ENCODE measurements at regions not wholly inside any gene's neighbourhood (a gene's known extent, or its start where the extent isn't known, plus 50 kb on each side); places are given as distances from the start of the nearest gene placed in this dataset.
"Not testable (repeated sequence)": the region's sequence is repeated elsewhere in the genome, so short reads cannot be mapped to it uniquely, and the experiment has no call there.

DNA sequence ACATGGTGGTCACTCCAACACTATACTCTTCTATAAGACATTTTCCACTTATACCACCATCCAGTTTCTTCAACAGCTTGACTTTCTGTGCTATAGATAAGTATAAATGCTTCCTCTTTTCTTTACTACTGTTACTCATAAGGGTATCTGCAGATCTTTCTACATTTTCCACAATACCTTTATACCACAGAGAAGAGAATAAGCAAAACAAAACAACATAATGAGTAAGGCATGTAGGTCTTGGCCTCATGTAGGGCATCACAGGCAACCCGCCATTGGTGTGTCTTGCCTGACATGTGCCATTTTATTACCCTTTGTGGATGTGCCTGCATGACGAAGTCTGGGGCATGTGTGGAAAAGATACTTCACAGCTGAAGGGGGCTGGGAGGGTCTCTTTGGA lies 265.3 kb upstream of the STARD13 start:
- ATAC-seq (ENCODE audit: low FRiP score) (no peak), DNase-seq (ENCODE audit: low spot score) (no peak)
- TF ChIP-seq, protein P1, sequence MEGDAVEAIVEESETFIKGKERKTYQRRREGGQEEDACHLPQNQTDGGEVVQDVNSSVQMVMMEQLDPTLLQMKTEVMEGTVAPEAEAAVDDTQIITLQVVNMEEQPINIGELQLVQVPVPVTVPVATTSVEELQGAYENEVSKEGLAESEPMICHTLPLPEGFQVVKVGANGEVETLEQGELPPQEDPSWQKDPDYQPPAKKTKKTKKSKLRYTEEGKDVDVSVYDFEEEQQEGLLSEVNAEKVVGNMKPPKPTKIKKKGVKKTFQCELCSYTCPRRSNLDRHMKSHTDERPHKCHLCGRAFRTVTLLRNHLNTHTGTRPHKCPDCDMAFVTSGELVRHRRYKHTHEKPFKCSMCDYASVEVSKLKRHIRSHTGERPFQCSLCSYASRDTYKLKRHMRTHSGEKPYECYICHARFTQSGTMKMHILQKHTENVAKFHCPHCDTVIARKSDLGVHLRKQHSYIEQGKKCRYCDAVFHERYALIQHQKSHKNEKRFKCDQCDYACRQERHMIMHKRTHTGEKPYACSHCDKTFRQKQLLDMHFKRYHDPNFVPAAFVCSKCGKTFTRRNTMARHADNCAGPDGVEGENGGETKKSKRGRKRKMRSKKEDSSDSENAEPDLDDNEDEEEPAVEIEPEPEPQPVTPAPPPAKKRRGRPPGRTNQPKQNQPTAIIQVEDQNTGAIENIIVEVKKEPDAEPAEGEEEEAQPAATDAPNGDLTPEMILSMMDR (IDR thresholded peaks at IDR 0.05) = no peak

DNA sequence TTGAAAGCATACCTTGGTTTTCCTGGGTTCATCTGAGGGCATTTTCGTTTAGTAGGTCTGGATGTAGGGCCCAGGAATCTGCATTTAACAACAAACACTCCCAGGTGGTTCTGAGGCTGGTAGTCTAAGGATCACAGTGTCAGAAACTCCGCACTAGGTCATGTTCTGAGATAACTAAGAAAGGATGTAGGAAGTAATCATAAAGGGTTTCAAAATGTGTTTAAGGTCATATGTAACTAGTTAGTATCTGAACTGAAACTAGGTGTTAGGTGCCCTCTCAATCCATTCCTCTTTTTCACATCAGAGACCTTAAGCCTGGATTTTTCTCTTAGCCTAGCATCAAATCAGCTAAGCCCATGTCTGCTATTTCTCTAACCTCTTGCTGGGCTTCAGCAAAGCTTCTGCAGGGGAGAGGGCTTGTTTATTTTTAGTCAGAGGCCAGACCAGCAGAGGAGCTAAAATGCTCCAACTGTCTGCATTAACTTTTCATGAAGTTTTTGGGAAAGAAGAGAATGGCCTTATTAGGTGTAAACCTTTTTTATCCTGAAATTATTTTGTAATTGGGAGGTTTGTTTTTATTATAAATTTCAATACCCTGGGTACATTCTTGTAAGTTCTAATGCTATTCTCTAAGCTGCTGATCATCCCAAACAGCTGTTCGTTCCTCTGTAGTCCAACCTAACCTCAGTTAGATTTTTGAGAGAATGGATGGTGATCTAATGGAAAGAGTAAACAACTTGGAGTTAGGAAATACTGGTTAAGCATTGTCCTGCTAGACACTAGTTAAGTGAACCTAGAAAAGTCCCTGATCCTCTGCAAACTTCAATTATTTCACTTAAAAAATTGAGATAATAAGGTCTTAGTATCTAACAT lies 262.8 kb upstream of the RFC3 start:
- TF ChIP-seq, protein P1 (IDR thresholded peaks at IDR 0.05) = no peak

DNA sequence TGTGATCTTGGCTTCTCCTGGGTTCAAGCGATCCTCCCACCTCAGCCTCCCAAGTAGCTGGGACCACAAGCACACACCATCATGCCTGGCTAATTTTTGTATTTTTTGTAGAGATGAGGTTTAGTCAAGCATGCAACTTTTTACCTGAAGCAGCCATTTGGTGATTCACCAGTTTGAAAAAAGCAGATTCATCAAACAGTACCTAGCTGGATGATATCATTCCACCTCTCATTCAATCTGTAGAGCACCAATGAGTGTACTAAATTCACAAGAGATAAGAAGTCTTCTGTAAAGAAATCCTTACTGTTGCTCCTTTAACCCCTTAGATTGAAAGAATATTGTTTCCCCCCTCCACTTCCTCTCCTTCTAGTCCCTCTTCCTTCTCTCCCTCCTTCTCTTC lies 261.1 kb upstream of the RFC3 start:
- ATAC-seq (ENCODE audit: low FRiP score) = no peak
- no peak for DNase-seq (ENCODE audit: low spot score)
- TF ChIP-seq, protein P1 (IDR thresholded peaks at IDR 0.05) = no peak

More for the DNA sequence above, 262.8 kb upstream of the RFC3 start:
- DNase-seq (ENCODE audit: low spot score) (no peak), ATAC-seq (ENCODE audit: low FRiP score) (no peak)

DNA sequence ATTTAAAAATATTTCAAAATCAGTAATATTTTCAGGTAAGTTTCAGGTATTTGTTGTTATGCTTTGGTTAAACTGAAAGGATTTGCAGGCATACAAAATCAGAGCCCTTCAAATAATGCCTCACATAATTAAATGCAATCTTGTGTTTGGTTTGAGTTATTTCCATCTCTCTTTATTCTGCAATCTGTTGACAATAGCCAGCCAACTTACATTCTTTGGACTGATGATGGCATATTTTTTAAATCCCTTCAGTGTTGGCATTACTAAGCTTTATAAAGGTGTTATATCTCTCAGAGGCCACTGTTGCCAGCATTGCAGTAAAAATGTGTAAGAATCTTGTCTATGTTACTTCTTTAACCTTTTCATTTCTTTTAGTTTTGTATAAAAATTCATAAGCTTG lies 257.2 kb upstream of the RFC3 start:
- TF ChIP-seq, protein P1 (IDR thresholded peaks at IDR 0.05) = no peak
- ATAC-seq (ENCODE audit: low FRiP score) = no peak
- DNase-seq (ENCODE audit: low spot score) = no peak

DNA sequence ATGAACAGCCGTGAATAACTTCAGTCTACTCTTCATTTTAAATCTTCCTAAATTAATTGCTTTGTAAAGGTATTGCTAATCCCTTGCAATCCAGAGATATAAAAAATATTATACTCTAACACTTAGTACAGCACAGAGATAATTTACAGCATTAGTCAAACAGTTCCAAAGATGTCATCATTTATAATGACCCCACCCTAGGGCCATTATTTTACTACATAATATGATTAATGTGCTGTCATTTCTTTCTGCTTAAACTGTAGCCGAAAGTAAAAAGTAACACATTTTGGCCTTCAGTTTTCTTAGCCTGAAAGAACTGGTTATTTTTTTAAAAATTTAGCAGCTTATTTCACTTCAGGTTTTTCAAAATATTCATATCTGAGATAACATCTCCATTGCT lies 256.3 kb upstream of the RFC3 start:
- no peak for ATAC-seq (ENCODE audit: low FRiP score)
- TF ChIP-seq, protein P1 (IDR thresholded peaks at IDR 0.05) = no peak
- DNase-seq (ENCODE audit: low spot score) = no peak

DNA sequence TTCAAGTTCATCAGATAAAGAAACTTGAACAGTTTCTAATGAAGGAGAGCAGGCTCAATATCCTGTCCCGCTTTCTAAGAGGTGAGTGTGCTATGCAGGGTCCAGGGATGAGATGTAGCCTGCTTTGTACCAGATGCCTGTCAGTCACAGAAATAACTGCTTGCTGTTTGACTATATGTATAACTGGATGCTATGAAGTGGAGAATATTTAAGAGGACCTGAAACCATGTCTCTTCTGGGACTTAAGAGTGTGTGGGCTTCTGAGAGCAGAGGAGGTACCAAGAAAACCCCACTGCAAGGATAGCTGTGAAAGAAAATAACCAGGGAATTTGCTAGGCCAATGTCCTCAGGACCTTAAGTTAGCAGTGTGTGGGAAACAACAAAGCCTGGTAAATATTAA lies 246.3 kb upstream of the RFC3 start:
- no peak for ATAC-seq (ENCODE audit: low FRiP score)
- TF ChIP-seq, protein P1 (IDR thresholded peaks at IDR 0.05) = no peak

DNA sequence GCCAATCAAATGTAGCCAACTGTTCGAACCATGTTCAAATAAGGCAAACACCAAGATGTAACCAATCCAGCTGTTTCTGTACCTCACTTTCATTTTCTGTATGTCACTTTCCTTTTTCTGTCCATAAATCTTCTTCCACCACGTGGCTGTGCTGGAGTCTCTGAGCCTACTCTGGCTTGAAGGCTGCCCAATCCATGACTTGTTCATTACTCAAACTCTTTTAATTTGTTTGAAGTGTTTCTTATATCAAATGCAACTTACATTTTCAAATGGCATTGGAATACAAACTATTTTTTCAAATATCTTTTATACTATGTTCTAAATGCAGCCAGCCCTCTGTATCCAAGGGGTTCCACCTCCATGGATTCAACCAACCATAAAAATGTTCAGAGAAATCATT lies 245.6 kb upstream of the RFC3 start:
- not testable (repeated sequence) for ATAC-seq (ENCODE audit: low FRiP score); DNase-seq (ENCODE audit: low spot score)

More for the DNA sequence above, 246.3 kb upstream of the RFC3 start:
- DNase-seq (ENCODE audit: low spot score) = no peak

Measured in omental fat pad (tissue), 3 donors.